GM12872 (cell line): ENCODE measurements at regions not wholly inside any gene's neighbourhood (a gene's known extent, or its start where the extent isn't known, plus 50 kb on each side); places are given as distances from the start of the nearest gene placed in this dataset.

Experiments
- TF ChIP-seq, protein P1 (sequence below): IDR thresholded peaks from 3 replicates; pipeline ENCODE4 v1.5.1; 2011; ENCODE audit warnings: low read depth, mild to moderate bottlenecking, low read length, moderate library complexity; ENCODE audit not compliant: insufficient read depth

DNA sequence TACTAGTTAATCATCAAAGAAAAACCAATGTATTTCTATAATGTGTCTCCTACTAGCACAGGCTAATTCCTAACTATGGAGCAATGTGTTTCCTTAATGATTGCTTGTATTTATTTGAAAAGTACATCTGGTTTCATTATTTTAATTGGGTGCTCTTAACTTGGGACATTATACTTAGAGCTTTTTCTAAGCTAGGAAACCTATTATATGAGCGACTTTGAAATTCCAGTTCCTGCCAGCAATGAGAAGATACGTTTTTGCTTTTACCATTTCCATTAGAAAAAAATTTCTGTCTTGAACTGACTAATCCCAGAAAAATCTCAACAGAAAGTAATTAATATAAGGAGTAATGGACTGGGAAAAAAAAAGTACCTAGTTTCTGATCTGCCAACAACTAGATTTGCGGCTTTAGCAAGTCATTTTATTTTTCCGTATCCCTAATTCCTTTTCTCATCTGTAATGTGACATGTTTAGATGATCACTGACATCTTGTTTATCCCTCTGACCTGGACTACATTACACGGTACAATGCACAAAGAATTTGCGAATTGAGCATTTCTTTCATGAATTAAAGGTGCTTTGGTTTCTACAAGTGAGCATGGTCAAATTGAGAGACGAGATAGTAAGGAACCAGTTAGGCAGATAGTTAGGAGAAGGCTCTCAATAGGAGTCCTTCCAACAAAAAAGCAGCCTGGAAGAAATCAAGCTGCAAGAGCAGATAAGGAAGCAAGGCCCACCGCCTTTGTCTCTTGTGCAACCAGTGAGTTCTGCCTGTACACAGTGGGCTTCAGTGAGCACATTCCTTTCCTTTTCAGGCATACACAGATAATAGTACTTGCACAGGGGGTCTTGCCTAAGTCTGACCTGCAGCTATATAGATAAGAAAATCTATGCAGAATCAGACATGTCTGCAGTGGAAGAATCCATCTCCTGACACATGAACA is 1765.0 kb upstream of the FLRT2 start:
- TF ChIP-seq, protein P1, sequence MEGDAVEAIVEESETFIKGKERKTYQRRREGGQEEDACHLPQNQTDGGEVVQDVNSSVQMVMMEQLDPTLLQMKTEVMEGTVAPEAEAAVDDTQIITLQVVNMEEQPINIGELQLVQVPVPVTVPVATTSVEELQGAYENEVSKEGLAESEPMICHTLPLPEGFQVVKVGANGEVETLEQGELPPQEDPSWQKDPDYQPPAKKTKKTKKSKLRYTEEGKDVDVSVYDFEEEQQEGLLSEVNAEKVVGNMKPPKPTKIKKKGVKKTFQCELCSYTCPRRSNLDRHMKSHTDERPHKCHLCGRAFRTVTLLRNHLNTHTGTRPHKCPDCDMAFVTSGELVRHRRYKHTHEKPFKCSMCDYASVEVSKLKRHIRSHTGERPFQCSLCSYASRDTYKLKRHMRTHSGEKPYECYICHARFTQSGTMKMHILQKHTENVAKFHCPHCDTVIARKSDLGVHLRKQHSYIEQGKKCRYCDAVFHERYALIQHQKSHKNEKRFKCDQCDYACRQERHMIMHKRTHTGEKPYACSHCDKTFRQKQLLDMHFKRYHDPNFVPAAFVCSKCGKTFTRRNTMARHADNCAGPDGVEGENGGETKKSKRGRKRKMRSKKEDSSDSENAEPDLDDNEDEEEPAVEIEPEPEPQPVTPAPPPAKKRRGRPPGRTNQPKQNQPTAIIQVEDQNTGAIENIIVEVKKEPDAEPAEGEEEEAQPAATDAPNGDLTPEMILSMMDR: no peak

DNA sequence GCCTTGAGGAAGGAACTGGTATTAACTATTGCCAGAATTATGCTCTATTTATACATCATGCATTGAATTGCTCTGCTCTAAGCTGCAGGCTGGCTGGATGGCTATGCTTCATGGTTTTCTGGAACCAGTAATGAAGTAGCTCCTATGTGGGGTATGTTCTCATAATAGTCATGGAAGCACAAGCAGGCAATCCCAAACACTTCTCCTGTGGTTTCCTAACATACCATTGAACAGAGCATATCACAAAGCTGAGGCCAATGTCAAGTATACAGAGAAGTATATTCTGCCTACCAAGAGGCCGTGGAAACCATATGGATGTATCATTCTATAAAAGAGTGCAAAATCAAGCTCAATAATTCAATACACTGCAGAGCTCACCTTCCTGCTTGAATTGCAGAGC is 1752.4 kb upstream of the FLRT2 start:
- TF ChIP-seq, protein P1: no peak

DNA sequence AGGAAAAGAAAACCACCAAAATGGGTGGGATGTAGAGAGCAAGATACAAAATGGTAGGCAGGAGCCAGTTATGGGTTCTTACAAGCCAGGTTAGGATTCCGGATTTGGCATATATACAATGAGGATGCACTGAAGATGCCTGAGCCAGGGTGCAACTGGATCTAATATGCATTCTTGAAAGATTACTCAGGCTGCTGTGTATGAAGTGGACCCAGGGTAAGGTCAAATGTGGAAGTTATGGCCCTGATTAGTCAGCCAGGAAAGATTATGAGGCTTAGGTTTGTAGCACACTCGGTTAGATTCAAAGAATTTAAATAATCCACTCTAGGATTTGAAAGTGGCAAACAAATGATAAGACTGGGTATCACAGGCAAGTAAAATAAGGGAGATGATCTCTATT is 1750.7 kb upstream of the FLRT2 start:
- TF ChIP-seq, protein P1: no peak

DNA sequence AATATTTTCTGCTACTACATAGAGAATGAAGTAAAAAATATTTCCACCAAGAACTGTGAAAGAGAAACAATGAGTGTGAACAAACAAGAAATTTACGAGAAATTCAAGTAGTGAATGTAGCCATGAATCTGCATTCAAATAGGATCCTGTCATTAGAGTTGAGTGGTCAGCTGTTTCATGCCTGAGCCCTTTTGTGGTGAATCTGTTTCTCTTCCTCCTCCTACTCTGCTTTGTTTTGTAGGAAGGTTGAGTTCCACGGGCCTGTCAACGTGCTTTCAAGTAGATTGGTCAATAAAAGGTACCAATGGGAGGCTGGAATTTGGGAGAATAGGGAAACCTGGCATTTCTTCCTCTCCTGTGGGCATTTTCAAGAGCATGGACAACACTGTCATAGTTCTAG is 1749.6 kb upstream of the FLRT2 start:
- TF ChIP-seq, protein P1: no peak

DNA sequence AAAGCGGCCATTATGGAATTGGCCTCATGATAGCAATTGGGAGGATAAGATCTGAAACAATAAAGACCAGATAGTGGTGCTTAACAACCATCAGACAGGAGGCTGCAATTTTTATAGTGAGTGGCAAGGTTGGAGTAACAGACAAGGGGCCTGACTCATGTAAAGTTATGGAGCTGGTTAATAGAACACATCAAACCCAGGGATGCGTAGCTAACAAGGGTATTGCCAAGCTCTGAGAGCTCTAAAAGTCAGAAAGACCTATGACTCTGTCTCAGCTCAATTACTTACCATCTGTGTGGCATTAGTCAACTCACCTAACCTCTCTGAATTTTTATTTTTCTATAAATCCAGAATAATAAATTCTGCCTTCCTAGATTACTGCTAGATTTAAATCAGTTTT is 1731.5 kb upstream of the FLRT2 start:
- TF ChIP-seq, protein P1: no peak

DNA sequence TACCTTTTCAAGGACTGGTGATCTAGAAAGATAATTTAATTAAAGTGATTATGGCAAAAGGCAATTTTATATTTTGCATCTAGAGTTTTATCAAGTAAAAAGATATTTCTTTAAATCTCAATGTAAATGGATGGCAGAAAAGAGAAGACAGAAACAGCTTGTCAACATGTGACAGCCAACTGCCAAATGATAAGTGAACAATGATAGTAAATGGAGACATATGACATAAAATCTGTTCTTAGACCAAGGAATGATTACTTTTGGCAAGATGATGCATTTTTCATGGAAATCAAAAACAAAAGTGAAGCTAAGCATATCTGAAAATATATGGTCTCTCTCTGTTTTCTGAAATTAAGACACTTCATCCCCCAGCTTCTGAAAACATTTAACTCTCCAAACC is 1730.7 kb upstream of the FLRT2 start:
- TF ChIP-seq, protein P1: no peak

DNA sequence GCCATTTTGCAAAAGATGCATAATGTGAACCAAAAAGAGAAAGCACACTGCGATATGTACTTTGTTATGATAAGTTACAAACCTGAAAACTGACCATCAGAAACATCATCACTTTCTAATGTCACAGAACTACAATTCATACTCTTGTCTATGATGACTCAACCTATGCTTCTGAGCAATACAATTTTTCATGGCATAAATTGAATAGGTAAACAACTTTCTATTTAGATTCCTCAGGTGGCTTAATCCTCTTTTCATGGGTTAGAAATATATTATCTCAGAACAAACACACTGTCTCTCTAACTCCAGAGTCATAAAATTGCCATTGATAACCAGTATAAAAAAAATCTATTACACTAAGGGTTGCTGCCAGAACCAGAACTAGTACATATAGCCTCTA is 1715.0 kb upstream of the FLRT2 start:
- TF ChIP-seq, protein P1: no peak
